GM18907 (cell line): ENCODE measurements at regions not wholly inside any gene's neighbourhood (a gene's known extent, or its start where the extent isn't known, plus 50 kb on each side); places are given as distances from the start of the nearest gene placed in this dataset.
"Not testable (repeated sequence)": the region's sequence is repeated elsewhere in the genome, so short reads cannot be mapped to it uniquely, and the experiment has no call there.

ENCODE experiments used
- ATAC-seq: cut with Tn5 transposase; IDR thresholded peaks from one replicate; pipeline ENCODE4 v1.9.1; 2021; ENCODE audit warnings: mild to moderate bottlenecking, moderate library complexity; ENCODE audit not compliant: unreplicated experiment

DNA sequence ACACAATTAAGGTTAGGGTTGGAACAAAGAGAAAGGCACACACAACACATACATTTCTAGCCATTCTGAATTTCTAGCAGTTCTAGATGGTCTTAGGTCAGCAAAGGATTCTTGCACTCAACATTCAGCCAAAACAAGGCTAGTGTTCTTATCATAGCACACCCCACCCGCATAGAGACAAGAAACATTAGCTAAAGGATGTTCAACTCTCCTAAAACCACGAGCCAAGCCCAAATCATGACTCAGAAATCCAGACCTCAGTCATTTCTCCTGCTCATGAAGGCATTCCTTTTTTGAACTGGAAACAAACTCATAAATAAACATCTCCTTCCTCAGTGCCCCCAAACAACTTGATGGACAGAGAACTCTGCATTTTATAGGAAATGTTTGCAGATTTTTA, 293.0 kb upstream of the NOTCH2NLA start:
- not testable (repeated sequence) for ATAC-seq

DNA sequence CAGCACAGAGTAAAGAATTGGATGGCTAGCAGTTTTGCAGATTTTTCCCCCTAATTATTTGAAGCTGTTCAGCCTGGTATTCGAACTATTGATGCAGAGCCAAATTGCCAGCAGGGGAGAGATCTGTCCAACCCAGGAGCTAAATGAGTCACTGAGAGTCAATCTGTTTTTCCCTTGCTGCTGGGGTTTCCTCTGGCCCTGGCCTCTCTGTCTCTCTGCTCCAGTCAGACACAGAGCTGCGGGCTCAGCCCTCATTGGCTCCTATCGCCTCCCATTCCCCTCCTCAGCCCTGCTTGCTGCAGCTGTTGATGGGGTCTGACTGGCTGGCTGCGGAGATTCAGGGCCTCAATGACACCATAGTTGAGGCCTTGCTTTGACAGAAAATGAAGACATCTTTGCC, 284.9 kb upstream of the NOTCH2NLA start:
- not testable (repeated sequence) for ATAC-seq

DNA sequence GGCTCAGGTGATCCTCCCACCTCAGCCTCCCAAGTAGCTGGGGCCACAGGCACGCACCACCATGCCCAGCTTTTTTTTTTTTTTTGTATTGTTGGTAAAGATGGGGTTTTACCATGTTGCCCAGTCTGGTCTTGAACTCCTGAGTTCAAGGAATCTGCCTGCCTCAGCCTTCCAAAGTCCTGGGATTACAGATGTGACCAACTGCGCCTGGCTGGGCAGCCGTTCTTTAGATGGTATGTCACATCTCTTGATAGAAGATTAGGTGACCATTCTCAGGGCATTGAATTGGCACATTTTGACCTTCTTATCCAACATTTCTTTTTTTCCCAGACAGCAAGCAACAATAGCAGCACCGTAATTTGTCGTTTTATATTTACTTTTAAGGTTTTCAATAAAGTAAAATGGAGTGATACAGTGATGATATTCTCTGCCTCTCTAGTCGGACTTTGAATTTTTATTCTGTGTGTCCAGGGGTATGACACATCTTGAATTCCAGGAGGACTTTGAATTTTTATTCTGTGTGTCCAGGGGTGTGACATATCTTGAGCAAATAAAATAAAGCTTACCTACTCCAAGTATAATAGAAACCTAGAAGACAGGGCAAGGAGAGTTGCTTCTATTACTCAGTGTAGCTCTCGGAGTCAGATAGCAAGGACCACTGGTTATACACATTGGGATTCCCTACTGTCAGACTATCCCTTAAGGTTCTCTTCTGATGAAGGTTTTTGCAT, 282.4 kb upstream of the NOTCH2NLA start:
- not testable (repeated sequence) for ATAC-seq

DNA sequence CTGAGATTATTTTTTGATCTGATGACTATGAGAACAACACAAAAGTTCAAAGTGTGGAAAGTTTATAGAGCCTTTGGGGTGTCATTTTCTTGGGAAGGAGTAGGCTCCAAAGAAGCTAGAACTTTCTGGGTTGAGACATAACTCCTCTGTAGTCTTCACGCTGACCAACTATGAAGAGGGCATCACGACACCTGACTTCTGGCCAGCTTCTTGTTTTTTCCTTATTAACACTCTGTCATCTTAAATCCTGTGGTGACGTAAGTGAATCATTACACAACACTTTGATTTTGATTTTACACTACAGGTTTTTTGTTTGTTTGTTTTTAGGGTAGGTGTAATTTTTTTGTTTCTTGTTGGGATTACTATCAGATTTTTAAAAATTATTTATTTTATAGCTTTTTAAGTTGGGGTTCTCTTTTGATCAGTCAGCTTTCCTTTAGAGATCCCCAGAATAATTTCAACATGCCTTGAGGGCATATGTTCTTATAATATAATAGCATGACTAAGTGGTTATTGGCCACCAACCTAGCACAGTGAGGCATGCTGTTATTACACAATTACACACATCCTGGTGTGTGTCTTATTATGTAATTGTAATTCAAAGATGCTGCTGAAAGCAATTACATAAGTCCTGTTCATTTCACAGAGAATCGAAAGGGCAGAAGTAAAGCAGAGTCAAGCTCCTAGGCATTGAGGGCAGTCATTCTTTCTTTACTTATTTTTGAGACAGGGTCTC, 281.6 kb upstream of the NOTCH2NLA start:
- not testable (repeated sequence) for ATAC-seq

DNA sequence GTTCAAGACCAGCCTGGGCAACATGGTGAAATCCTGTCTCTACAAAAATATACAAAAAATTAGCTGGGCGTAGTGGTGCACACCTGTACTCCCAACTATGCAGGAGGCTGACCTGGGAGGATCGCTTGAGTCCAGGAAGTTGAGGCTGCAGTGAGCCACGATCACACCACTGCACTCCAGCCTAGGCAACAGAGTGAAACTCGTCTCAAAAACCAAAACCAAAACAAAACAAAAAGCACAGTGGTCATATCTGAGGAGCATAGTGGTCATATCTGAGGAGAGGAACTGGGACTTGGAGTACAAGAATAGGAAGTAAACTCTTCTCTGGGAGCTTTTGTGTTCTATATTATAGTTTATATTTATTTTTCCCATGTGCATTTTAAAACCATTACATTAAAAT, 275.3 kb upstream of the NOTCH2NLA start:
- ATAC-seq = not testable (repeated sequence)

GRCh38 chr1:146487555-146487954, 258.7 kb upstream of the NOTCH2NLA start:
- ATAC-seq = not testable (repeated sequence)

GRCh38 chr1:146487155-146487554, 258.3 kb upstream of the NOTCH2NLA start:
- not testable (repeated sequence) for ATAC-seq

- ATAC-seq = not testable (repeated sequence)
Measured at GRCh38 chr1:146486300-146487014, 257.6 kb upstream of the NOTCH2NLA start.

DNA sequence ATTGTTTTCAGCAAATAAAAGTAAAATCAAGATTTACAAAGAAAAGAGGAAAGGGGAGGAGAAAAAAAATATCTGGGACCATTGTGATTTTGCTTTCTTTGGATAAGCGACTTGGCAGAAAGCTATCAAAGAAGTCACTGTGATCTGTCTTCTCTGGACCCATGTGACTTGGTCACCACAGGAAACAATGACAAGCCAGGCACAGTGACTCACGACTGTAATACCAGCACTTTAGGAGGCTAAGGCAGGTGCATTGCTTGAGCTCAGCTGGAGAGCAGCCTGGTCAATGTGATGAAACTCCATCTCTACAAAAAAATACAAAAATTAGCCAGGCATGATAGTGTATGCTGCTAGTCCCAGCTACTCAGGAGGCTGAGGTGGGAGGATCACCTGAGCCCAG, 255.4 kb upstream of the NOTCH2NLA start:
- not testable (repeated sequence) for ATAC-seq

GRCh38 chr1:146479188-146479587, 250.4 kb upstream of the NOTCH2NLA start:
- not testable (repeated sequence) for ATAC-seq

DNA sequence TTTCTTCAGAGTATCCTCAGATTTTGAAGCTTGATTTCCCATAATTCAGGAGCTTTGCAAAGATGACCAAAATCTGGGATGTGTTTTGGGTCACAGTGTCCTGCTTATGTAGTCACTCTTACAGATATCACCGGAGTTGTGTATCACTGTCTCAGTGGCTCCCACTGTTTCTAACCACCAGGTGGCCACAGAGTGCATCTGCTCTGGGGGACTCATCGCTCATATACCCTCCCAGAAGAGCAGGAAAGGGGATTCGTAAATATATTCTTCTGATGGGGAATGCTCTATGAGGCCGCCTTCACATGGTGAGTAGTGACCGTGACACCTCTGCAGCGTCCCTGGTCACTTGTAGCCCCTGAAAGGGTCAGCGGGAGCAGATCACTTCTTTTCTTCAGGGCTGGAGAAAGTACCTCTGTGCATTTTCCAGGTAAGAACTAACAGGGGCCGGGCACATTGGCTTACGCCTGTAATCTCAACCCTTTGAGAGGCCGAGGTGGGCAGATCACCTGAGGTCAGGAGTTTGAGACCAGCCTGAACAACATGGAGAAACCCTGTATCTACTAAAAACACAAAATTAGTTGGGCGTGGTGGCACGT, 249.4 kb upstream of the NOTCH2NLA start:
- ATAC-seq = not testable (repeated sequence)

- ATAC-seq = not testable (repeated sequence)
Measured at GRCh38 chr1:146475086-146475485, 246.3 kb upstream of the NOTCH2NLA start.

DNA sequence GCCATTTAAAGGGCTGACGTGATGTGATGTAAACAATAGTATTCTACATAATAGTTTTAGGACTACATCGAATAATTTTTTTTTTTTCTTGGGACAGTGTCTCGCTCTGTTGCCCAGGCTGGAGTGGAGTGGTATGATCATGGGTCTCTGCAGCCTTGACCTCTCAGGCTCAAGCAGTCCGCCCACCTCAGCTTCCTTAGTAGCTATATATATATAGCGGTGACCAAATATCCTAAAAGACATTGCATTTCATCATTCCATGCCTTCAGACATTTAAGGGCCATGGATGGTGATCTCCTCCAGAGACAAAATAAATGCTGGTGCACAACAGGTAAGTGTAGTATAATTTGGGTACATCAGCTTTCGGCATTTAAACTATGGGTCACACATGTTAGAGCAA, 245.4 kb upstream of the NOTCH2NLA start:
- not testable (repeated sequence) for ATAC-seq

GRCh38 chr1:146472192-146472861, 243.5 kb upstream of the NOTCH2NLA start:
- ATAC-seq = peak; percentile 92

GRCh38 chr1:146459939-146460338, 231.1 kb upstream of the NOTCH2NLA start:
- ATAC-seq = not testable (repeated sequence)

GRCh38 chr1:146459308-146459707, 230.5 kb upstream of the NOTCH2NLA start:
- not testable (repeated sequence) for ATAC-seq

GRCh38 chr1:146448877-146449246, 220.0 kb upstream of the NOTCH2NLA start:
- ATAC-seq = not testable (repeated sequence)

DNA sequence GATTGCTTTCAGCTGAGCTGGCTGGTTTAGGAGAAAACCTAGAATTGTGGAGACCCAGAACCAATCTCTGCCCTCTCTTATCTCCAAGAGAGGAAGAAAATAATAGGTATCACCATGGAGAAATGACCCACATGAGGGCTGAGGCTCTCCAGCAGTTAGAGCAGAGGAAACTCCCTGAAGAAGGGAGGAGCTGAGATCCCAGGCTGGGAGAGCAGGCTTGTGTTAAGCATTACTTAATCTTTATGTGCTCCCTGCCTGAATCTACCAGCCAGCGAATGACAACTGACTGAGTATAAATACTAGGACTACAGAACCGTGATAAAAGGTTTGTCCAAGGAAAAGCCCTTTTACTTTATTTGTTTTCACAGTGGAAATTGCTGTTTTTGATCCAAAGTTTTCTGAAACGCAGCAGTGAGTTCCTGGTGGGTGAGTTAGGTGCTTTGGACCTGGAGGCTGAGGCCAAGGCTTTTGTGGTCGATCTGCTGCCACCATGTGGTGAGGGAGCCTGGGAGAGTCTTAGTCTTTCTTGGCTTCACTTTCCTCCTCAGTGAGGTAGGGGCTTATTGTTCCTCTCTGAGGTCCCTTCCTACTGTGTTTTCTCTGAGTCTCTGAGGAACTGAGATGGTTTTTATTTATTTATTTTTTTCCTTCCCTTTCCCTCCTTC, 219.5 kb upstream of the NOTCH2NLA start:
- not testable (repeated sequence) for ATAC-seq

GRCh38 chr1:146443871-146444222, 215.0 kb upstream of the NOTCH2NLA start:
- not testable (repeated sequence) for ATAC-seq
